ENCODE measurements at regions not wholly inside any gene's neighbourhood (a gene's known extent, or its start where the extent isn't known, plus 50 kb on each side); places are given as distances from the start of the nearest gene placed in this dataset.

GRCh38 chr5:168030912-168031311 lies 260.5 kb upstream of the WWC1 start:
- no peak for TF ChIP-seq CTCF (conservative IDR thresholded peaks at IDR 0.05)
- peaks cover 9% of the 10 kb centered on the region for H3K27me3 Mint-ChIP-seq (ENCODE audit: insufficient read depth)
- H3K36me3 ChIP-seq (ENCODE audit: control insufficient read depth, insufficient read depth, low read length) = no peaks in the 10 kb centered on the region
- H3K4me1 ChIP-seq (ENCODE audit: control insufficient read depth, insufficient read depth, low read length) = no peaks in the 10 kb centered on the region
- no peaks in the 10 kb centered on the region for H3K27me3 ChIP-seq (ENCODE audit: control insufficient read depth, insufficient read depth, low read length, poor library complexity, severe bottlenecking)
- H3K27ac Mint-ChIP-seq = no peak overlapping the region
- H3K9me3 ChIP-seq (ENCODE audit: control insufficient read depth, low read length) = no peaks in the 10 kb centered on the region
- H3K4me3 ChIP-seq (ENCODE audit: low read length) = no peak overlapping the region
- no peaks in the 10 kb centered on the region for H3K36me3 Mint-ChIP-seq (ENCODE audit: low read depth)
- no peak overlapping the region for H3K27ac ChIP-seq (ENCODE audit: low read depth, low read length)
- no peak for DNase-seq
- H3K4me3 Mint-ChIP-seq = no peak overlapping the region
- H3K9ac ChIP-seq (ENCODE audit: extremely low read depth, low read length, poor library complexity, severe bottlenecking) = no peak overlapping the region
- 88 to 96% methylated on average over 1 to 2 of the region's 2 CpGs for WGBS, 2 experiments (ENCODE audit: insufficient coverage in 1 of 2, insufficient read length in 1 of 2)
- peaks cover 2% of the 10 kb centered on the region for H3K9me3 Mint-ChIP-seq
- no peaks in the 10 kb centered on the region for H3K4me1 Mint-ChIP-seq

GRCh38 chr5:168031614-168032013 lies 259.8 kb upstream of the WWC1 start:
- Histone ChIP-seq H3K9me3 (ENCODE audit: control insufficient read depth, low read length) (no peaks in the 10 kb centered on the region), H3K36me3 (ENCODE audit: control insufficient read depth, insufficient read depth, low read length) (no peaks in the 10 kb centered on the region), H3K9ac (ENCODE audit: extremely low read depth, low read length, poor library complexity, severe bottlenecking) (no peak overlapping the region), H3K27me3 (ENCODE audit: control insufficient read depth, insufficient read depth, low read length, poor library complexity, severe bottlenecking) (no peaks in the 10 kb centered on the region), H3K4me1 (ENCODE audit: control insufficient read depth, insufficient read depth, low read length) (no peaks in the 10 kb centered on the region), H3K4me3 (ENCODE audit: low read length) (no peak overlapping the region), H3K27ac (ENCODE audit: low read depth, low read length) (no peak overlapping the region)
- TF ChIP-seq CTCF (conservative IDR thresholded peaks at IDR 0.05) = no peak
- WGBS, 2 experiments (ENCODE audit: insufficient coverage in 1 of 2, insufficient read length in 1 of 2) = 86 to 88% methylated on average over 1 of the region's 1 CpG
- peaks cover 7% of the 10 kb centered on the region for H3K27me3 Mint-ChIP-seq (ENCODE audit: insufficient read depth)
- no peak overlapping the region for H3K4me3 Mint-ChIP-seq
- peaks cover 2% of the 10 kb centered on the region for H3K9me3 Mint-ChIP-seq
- no peaks in the 10 kb centered on the region for H3K4me1 Mint-ChIP-seq
- H3K27ac Mint-ChIP-seq = no peak overlapping the region
- no peaks in the 10 kb centered on the region for H3K36me3 Mint-ChIP-seq (ENCODE audit: low read depth)
- DNase-seq = no peak

- H3K27ac ChIP-seq (ENCODE audit: low read depth, low read length) = no peak overlapping the region
- no peak for TF ChIP-seq CTCF (conservative IDR thresholded peaks at IDR 0.05)
- H3K9me3 ChIP-seq (ENCODE audit: control insufficient read depth, low read length) = peaks cover 5% of the 10 kb centered on the region
- Mint-ChIP-seq H3K4me1 (peaks cover 21% of the 10 kb centered on the region), H3K9me3 (no peaks in the 10 kb centered on the region), H3K27me3 (ENCODE audit: insufficient read depth) (peaks cover 30% of the 10 kb centered on the region), H3K4me3 (no peak overlapping the region), H3K36me3 (ENCODE audit: low read depth) (no peaks in the 10 kb centered on the region), H3K27ac (no peak overlapping the region)
- H3K27me3 ChIP-seq (ENCODE audit: control insufficient read depth, insufficient read depth, low read length, poor library complexity, severe bottlenecking) = no peaks in the 10 kb centered on the region
- H3K4me1 ChIP-seq (ENCODE audit: control insufficient read depth, insufficient read depth, low read length) = peaks cover 4% of the 10 kb centered on the region
- no peaks in the 10 kb centered on the region for H3K36me3 ChIP-seq (ENCODE audit: control insufficient read depth, insufficient read depth, low read length)
- 95 to 97% methylated on average over 10 to 13 of the region's 13 CpGs for whole genome bisulfite sequencing, 2 experiments (ENCODE audit: insufficient coverage in 1 of 2, insufficient read length in 1 of 2)
- no peak overlapping the region for H3K9ac ChIP-seq (ENCODE audit: extremely low read depth, low read length, poor library complexity, severe bottlenecking)
- no peak overlapping the region for H3K4me3 ChIP-seq (ENCODE audit: low read length)
- DNase-seq = no peak
Observed at GRCh38 chr5:168039039-168039438, 252.4 kb upstream of the WWC1 start.

Measured in endodermal cell (in vitro differentiated cells).